Esophagus squamous epithelium (tissue), 5 donors: ENCODE measurements at regions not wholly inside any gene's neighbourhood (a gene's known extent, or its start where the extent isn't known, plus 50 kb on each side); places are given as distances from the start of the nearest gene placed in this dataset.

Experiments used
- DNase-seq: peaks from one replicate; lab custom pipeline; 2025; lab: John Stamatoyannopoulos, UW
- H3K27ac ChIP-seq, 4 donors: fragments of 200-600 bp; sonication (generic); one replicate each; pipeline ENCODE4 v1.5.1; 2016 to 2019; ENCODE audit warnings: mild to moderate bottlenecking in 1 of 4
- H3K27me3 ChIP-seq, 4 donors: fragments of 200-600 bp; sonication (generic); 1 replicate in 3 of 4; 2 replicates in 1 of 4; pipeline versions ENCODE4 v1.5.1 to v1.6.0; 2017 to 2021; ENCODE audit warnings: antibody characterized with exemption in 1 of 4
- H3K36me3 ChIP-seq, 3 donors: fragments of 200-600 bp; sonication (generic); one replicate each; pipeline ENCODE4 v1.5.1; 2016 to 2019
- H3K4me1 ChIP-seq, 3 donors: fragments of 200-600 bp; sonication (generic); one replicate each; pipeline ENCODE4 v1.5.1; 2017 to 2019
- H3K4me3 ChIP-seq, 4 donors: fragments of 200-600 bp; sonication (generic); 1 replicate in 3 of 4; 2 replicates in 1 of 4; pipeline ENCODE4 v1.5.1; 2016 to 2019; ENCODE audit warnings: mild to moderate bottlenecking in 2 of 4, moderate library complexity in 1 of 4
- H3K9me3 ChIP-seq, 3 donors: fragments of 200-600 bp; sonication (generic); one replicate each; pipeline ENCODE4 v1.5.1; 2016 to 2019
- POLR2A ChIP-seq, 4 donors: fragments of 450-650 bp; IDR thresholded peaks; one replicate each; pipeline ENCODE4 v1.6.1; 2017; ENCODE audit warnings: antibody characterized with exemption in 4 of 4, mild to moderate bottlenecking in 4 of 4, moderate library complexity in 3 of 4
- WGBS, 2 donors: methylation state at CpG; one replicate each; pipeline ENCODE4 v1.1.5; 2018; 5-methylcytosine and 5-hydroxymethylcytosine counted together
- intact Hi-C: fragments of 100-400 bp; cut with DNase I; formaldehyde crosslinking; loops from one replicate; pipeline ENCODE4 v1.15.0; 2022
- TF ChIP-seq, protein P1 (sequence below), 6 experiments: fragments of 450-650 bp in 4 of 6; fragments of 200-600 bp in 2 of 6; sonication (generic) in 2 of 6; IDR thresholded peaks; one replicate each; pipeline ENCODE4 v1.5.1; 2016 to 2019; ENCODE audit warnings: antibody characterized with exemption in 6 of 6, mild to moderate bottlenecking in 4 of 6, moderate library complexity in 4 of 6
- donor health status: DM: yes; HTN: yes; CAD: no.

DNA sequence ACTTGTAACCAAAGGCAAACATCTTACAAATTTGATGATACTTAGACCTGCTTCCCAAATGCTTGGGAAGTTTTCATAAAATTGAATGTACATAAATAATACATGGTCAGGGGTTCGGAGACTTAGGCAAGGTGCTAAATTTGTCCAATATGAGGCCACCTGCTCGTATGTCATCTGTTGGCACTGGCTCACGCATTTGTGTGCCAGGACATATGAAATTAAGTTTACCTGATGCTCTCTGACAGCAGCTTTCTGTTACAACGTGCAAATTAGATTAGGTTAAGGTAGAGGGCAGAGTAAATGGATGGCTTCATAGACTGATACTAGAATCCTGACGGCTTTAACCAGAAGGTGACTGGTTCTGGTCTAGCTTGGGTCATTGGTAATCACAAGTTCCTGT is 970.3 kb upstream of the RBFOX1 start:
- intact Hi-C loops, result no loop called here
- no peak for DNase-seq
- no peak overlapping the region for H3K27ac ChIP-seq
- no peak for TF ChIP-seq POLR2A (IDR thresholded peaks at IDR 0.05)
- TF ChIP-seq, protein P1, sequence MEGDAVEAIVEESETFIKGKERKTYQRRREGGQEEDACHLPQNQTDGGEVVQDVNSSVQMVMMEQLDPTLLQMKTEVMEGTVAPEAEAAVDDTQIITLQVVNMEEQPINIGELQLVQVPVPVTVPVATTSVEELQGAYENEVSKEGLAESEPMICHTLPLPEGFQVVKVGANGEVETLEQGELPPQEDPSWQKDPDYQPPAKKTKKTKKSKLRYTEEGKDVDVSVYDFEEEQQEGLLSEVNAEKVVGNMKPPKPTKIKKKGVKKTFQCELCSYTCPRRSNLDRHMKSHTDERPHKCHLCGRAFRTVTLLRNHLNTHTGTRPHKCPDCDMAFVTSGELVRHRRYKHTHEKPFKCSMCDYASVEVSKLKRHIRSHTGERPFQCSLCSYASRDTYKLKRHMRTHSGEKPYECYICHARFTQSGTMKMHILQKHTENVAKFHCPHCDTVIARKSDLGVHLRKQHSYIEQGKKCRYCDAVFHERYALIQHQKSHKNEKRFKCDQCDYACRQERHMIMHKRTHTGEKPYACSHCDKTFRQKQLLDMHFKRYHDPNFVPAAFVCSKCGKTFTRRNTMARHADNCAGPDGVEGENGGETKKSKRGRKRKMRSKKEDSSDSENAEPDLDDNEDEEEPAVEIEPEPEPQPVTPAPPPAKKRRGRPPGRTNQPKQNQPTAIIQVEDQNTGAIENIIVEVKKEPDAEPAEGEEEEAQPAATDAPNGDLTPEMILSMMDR (IDR thresholded peaks at IDR 0.05), result no peak
- H3K9me3 ChIP-seq, result no peaks in the 10 kb centered on the region
- no peaks in the 10 kb centered on the region for H3K27me3 ChIP-seq
- 59 to 68% methylated on average over 4 to 5 of the region's 5 CpGs for WGBS, 2 donors
- H3K4me3 ChIP-seq, result no peak overlapping the region
- H3K4me1 ChIP-seq, result no peaks in the 10 kb centered on the region
- H3K36me3 ChIP-seq, result no peaks in the 10 kb centered on the region

DNA sequence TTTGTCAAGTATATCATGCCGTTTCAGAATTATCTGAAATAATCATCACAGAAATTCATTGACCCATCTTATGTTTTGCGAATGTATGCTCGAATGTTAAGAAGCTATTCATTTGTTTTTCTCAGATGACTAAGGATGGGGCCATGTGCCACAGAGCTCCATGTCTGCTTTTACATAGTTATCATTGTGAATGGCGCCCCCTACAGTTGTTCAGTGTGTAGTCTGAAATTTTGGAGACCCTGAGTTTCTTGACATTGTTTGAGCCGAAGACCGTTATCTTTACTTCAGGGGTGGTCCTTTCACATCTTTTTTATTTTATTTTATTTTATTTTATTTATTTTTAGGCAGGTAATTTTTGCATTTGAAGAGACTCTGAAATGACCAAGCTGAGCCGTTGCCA is 972.0 kb upstream of the RBFOX1 start:
- 78 to 81% methylated on average over 7 of the region's 7 CpGs for WGBS, 2 donors
- no peaks in the 10 kb centered on the region for H3K9me3 ChIP-seq
- H3K4me3 ChIP-seq, result no peak overlapping the region
- intact Hi-C loops, result no loop called here
- no peak for TF ChIP-seq POLR2A (IDR thresholded peaks at IDR 0.05)
- TF ChIP-seq, protein P1 (IDR thresholded peaks at IDR 0.05), result no peak
- DNase-seq, result no peak
- H3K27me3 ChIP-seq, result no peaks in the 10 kb centered on the region
- H3K27ac ChIP-seq, result no peak overlapping the region
- H3K36me3 ChIP-seq, result no peaks in the 10 kb centered on the region
- H3K4me1 ChIP-seq, result no peaks in the 10 kb centered on the region

DNA sequence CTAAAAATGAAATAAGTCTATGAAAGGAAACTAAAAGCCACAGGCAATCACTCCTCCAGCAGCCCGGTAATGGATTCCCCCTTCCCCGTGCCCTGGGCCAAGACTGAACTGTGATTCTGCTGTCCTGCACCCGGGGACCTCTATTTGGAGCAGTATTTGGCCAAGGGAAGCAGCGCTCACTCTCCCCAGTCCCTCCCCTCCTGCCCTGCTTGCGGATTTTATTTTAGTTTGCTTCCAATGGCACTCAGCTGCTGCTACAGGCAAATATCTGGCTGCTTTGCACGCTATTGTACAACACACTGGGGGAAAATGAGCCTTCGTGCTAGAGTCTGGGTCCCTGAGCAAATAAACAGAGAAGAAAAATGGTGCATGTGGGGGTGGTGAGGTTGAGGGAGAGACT is 975.7 kb upstream of the RBFOX1 start:
- Histone ChIP-seq H3K4me3 (no peak overlapping the region), H3K36me3 (no peaks in the 10 kb centered on the region), H3K27ac (no peak overlapping the region), H3K4me1 (no peaks in the 10 kb centered on the region), H3K9me3 (no peaks in the 10 kb centered on the region), H3K27me3 (no peaks in the 10 kb centered on the region)
- intact Hi-C loops, result no loop called here
- WGBS, 2 donors, result 17 to 24% methylated on average over 7 of the region's 7 CpGs
- TF ChIP-seq, protein P1 (IDR thresholded peaks at IDR 0.05), result no peak
- TF ChIP-seq POLR2A (IDR thresholded peaks at IDR 0.05), result no peak
- DNase-seq, result no peak

DNA sequence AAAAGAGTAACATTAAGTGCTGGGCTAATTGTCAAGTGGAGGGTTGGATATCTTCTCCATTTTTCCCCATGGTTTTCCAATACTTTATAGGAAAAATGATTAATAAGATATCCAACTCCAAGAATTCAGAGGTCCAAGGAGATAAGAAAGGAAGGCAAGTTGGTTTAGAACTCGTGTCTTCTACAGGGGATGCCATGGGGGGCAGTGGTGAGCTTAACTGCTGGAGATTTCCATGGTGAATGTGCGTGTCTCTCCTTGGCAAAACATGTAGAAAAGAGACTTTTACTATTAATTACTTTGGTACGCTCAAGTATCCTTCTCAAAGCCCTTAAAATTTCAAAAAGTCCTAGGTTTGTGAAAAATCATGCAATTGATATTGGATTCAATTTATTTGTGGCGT is 982.9 kb upstream of the RBFOX1 start:
- H3K27me3 ChIP-seq, result no peaks in the 10 kb centered on the region
- TF ChIP-seq POLR2A (IDR thresholded peaks at IDR 0.05), result no peak
- TF ChIP-seq, protein P1 (IDR thresholded peaks at IDR 0.05), result no peak
- no peaks in the 10 kb centered on the region for H3K9me3 ChIP-seq
- DNase-seq, result no peak
- no peaks in the 10 kb centered on the region for H3K36me3 ChIP-seq
- H3K27ac ChIP-seq, result no peak overlapping the region
- intact Hi-C loops, result no loop called here
- H3K4me1 ChIP-seq, result no peaks in the 10 kb centered on the region
- WGBS, 2 donors, result 55% methylated on average over 4 of the region's 4 CpGs
- no peak overlapping the region for H3K4me3 ChIP-seq

DNA sequence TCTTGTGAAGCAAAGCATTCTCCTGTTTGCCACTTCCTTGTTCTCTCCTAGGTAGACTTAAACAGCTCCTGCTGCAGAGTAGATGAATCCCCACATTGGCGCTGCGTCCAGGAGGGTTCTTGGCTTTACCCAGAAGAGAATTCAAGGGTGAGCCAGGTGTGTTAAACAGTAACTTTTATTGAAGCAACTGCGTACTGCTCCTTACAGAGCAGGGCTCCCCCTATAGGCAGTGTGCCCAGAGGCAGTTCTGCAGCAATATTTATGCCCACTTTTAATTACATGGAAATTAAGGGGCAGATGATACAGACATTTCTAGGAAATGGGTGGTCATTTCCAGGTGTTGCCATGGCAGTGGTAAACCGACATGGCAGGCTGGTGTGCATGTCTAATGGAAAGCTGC is 987.6 kb upstream of the RBFOX1 start:
- Histone ChIP-seq H3K36me3 (no peaks in the 10 kb centered on the region), H3K9me3 (no peaks in the 10 kb centered on the region), H3K4me3 (no peak overlapping the region), H3K27me3 (no peaks in the 10 kb centered on the region), H3K4me1 (no peaks in the 10 kb centered on the region), H3K27ac (no peak overlapping the region)
- no peak for DNase-seq
- TF ChIP-seq, protein P1 (IDR thresholded peaks at IDR 0.05), result no peak
- no peak for TF ChIP-seq POLR2A (IDR thresholded peaks at IDR 0.05)
- intact Hi-C loops, result no loop called here
- WGBS, 2 donors, result 93% methylated on average over 4 of the region's 4 CpGs
